ENCODE measurements at regions not wholly inside any gene's neighbourhood (a gene's known extent, or its start where the extent isn't known, plus 50 kb on each side); places are given as distances from the start of the nearest gene placed in this dataset.

DNA sequence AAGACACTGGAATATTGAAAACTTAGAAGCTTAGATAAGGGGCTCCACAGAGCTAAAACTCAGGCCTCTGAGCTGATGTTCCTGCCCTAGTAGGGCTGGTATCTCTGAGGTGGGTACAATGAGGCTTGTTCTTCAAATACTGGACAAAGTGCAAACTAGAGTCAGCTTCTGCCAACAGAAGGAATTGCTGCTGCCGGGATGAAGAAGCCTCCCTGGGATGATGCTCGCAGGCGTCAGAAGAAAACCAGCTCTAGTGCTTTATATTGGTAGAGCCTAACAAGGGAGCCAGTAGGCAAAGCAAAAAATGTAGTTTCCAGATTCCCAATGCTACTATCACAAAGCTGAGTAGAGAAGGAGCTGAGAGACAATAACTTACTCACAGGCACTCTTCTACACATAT lies 118.1 kb downstream of the FOXI3 start:
- Histone ChIP-seq H3K4me1 (ENCODE audit: insufficient read depth) (no peaks in the 10 kb centered on the region), H3K36me3 (ENCODE audit: low read depth) (no peaks in the 10 kb centered on the region), H3K4me2 (ENCODE audit: unreplicated experiment) (no peak overlapping the region), H3K9ac (no peak overlapping the region), H3K9me2 (ENCODE audit: insufficient read depth) (no peaks in the 10 kb centered on the region), H3K9me3 (ENCODE audit: low read depth) (no peaks in the 10 kb centered on the region), H4K20me1 (ENCODE audit: insufficient read depth) (no peaks in the 10 kb centered on the region), H3K27me3 (replicated peaks; ENCODE audit: insufficient read depth) (peaks cover 10% of the 10 kb centered on the region; the same call in 1 of the 2 replicates), H3K79me2 (ENCODE audit: insufficient read depth) (no peaks in the 10 kb centered on the region), H3K4me3 (no peak overlapping the region), H2AFZ (no peak overlapping the region), H3K27ac (no peak overlapping the region), H3F3A (ENCODE audit: insufficient read depth) (no peaks in the 10 kb centered on the region)
- 39 to 47% methylated on average over 3 of the region's 3 CpGs for WGBS, 2 experiments (ENCODE audit: low coverage in 1 of 2, low lambda C conversion rate in 2 of 2, missing lambda C conversion rate in 2 of 2)
- DNase-seq = no peak
- TF ChIP-seq EZH2 (IDR thresholded peaks at IDR 0.05; ENCODE audit: insufficient read depth, poor library complexity, severe bottlenecking) = no peak
- TF ChIP-seq EZH2phosphoT487 (IDR thresholded peaks at IDR 0.05; ENCODE audit: insufficient read depth, low read depth) = no peak
- in situ Hi-C loops (cut with MboI) = no loop called here

DNA sequence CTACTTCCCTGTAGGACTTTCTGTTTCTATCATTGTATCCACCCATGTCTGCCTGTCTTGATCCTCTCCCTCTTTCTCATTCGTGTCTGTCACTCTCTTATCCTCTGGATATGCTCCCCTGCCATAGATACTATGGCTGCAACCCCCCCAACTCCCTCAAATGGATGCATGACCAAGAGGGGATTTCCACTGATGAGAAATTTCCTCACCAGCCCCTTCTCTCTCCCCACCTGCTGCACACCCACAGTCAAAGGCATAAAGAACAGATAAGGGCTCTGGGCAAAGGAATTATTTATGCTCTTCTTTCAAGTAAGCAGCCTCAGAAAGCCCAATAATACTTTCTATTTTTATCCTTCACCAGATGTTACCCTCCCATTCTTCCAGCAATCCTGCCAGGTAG lies 121.3 kb downstream of the FOXI3 start:
- no peaks in the 10 kb centered on the region for H4K20me1 ChIP-seq (ENCODE audit: insufficient read depth)
- TF ChIP-seq EZH2 (IDR thresholded peaks at IDR 0.05; ENCODE audit: insufficient read depth, poor library complexity, severe bottlenecking) (no peak), EZH2phosphoT487 (IDR thresholded peaks at IDR 0.05; ENCODE audit: insufficient read depth, low read depth) (no peak)
- H3K4me1 ChIP-seq (ENCODE audit: insufficient read depth) = no peaks in the 10 kb centered on the region
- H3K9me2 ChIP-seq (ENCODE audit: insufficient read depth) = no peaks in the 10 kb centered on the region
- H3K27me3 ChIP-seq (replicated peaks; ENCODE audit: insufficient read depth) = peaks cover 10% of the 10 kb centered on the region; the same call in 1 of the 2 replicates
- in situ Hi-C loops (cut with MboI) = no loop called here
- H3F3A ChIP-seq (ENCODE audit: insufficient read depth) = no peaks in the 10 kb centered on the region
- H3K4me2 ChIP-seq (ENCODE audit: unreplicated experiment) = no peak overlapping the region
- H3K4me3 ChIP-seq = no peak overlapping the region
- DNase-seq = no peak
- no peaks in the 10 kb centered on the region for H3K36me3 ChIP-seq (ENCODE audit: low read depth)
- WGBS, 2 experiments (ENCODE audit: low coverage in 1 of 2, low lambda C conversion rate in 2 of 2, missing lambda C conversion rate in 2 of 2) = 3 to 40% methylated on average over 1 of the region's 1 CpG
- H2AFZ ChIP-seq = no peak overlapping the region
- H3K9ac ChIP-seq = no peak overlapping the region
- H3K27ac ChIP-seq = no peak overlapping the region
- H3K79me2 ChIP-seq (ENCODE audit: insufficient read depth) = no peaks in the 10 kb centered on the region
- H3K9me3 ChIP-seq (ENCODE audit: low read depth) = no peaks in the 10 kb centered on the region

DNA sequence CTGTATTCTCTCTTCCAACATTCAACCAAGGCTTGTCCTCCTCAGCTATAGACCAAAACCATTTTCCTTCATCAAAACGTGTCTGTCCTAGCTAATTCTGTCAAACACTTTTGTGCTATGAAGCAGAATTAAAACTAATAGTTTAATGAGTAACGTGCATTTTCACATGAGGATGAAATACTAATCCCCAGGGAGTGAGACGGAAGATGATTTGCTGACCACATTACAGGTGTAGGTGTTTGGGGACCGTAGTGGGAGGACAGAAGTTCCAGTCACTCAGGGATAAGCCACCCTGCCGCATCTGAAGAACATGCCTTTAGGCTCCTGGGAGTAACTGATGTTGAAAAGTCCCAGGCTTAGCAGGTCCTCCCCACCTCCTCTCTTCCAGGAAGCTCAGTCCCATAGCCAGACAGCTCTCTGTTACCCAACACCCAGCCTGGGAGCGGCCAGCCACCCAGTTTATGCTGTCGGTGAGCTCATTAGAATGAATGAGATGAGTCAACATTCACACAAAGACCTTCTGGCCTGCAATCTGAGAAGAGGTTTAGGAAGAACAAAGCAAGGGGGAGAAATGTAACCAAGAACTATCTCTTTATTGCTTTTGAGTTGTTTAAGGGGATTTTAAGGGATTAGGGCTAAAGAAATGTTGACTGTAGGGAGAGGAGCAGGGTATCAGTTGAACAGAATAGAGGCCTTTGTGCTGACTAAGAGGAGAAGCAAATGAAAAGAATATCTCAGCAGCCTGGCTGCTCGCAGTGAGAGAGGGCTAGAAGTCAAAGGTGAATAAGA lies 122.5 kb downstream of the FOXI3 start:
- Histone ChIP-seq H3K9me3 (ENCODE audit: low read depth) (no peaks in the 10 kb centered on the region), H2AFZ (no peak overlapping the region), H3K27ac (no peak overlapping the region), H3K36me3 (ENCODE audit: low read depth) (no peaks in the 10 kb centered on the region), H3F3A (ENCODE audit: insufficient read depth) (no peaks in the 10 kb centered on the region), H3K4me2 (ENCODE audit: unreplicated experiment) (no peak overlapping the region), H3K79me2 (ENCODE audit: insufficient read depth) (no peaks in the 10 kb centered on the region), H3K9me2 (ENCODE audit: insufficient read depth) (no peaks in the 10 kb centered on the region), H4K20me1 (ENCODE audit: insufficient read depth) (no peaks in the 10 kb centered on the region), H3K27me3 (replicated peaks; ENCODE audit: insufficient read depth) (peaks cover 10% of the 10 kb centered on the region; the same call in 1 of the 2 replicates), H3K4me1 (ENCODE audit: insufficient read depth) (no peaks in the 10 kb centered on the region), H3K4me3 (no peak overlapping the region), H3K9ac (no peak overlapping the region)
- 23 to 28% methylated on average over 8 of the region's 8 CpGs for WGBS, 2 experiments (ENCODE audit: low coverage in 1 of 2, low lambda C conversion rate in 2 of 2, missing lambda C conversion rate in 2 of 2)
- DNase-seq = peak; percentile 43
- no peak for TF ChIP-seq EZH2phosphoT487 (IDR thresholded peaks at IDR 0.05; ENCODE audit: insufficient read depth, low read depth)
- in situ Hi-C loops (cut with MboI) = no loop called here

DNA sequence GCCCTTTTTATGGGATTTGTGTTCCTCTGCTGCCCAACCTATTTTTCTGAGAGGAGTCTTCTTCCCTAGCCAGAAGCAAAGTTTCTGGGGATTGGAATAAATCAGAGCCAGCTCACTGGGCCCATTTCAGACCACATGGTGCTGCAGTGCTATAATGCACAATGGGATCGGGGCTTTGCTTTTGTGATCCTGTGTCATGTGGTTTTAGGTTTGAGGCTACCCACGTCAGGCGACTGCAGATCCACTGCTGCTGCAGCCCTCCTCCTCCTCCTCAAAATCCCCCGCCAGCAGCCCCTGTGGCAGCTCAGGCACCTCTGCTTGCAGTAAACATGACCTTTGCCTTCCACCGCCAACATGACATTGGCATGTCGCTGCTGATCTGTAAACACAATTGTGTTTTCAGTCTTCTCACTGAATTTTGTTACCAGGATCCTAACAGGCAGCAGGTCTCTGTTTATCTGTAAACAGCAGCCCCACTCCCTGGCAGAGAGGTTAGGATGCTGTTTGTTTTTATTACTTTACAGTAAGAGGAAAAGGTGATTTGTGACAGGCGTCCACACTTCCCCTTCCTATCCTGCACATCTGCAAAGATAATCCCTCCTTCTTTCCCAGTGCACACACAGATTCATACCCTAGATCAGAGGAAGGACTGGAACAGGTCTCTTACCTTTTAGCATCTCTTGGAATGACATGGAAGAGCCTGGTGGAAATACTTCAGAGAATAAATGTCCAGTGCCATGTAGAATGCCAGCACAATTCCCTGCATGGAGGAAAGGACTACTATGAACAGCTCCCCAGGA lies 130.8 kb downstream of the FOXI3 start:
- no peak overlapping the region for H3K9ac ChIP-seq
- H3K4me1 ChIP-seq (ENCODE audit: insufficient read depth) = no peaks in the 10 kb centered on the region
- WGBS, 2 experiments (ENCODE audit: low coverage in 1 of 2, low lambda C conversion rate in 2 of 2, missing lambda C conversion rate in 2 of 2) = 2 to 6% methylated on average over 7 of the region's 7 CpGs
- H3K9me2 ChIP-seq (ENCODE audit: insufficient read depth) = no peaks in the 10 kb centered on the region
- H2AFZ ChIP-seq = no peak overlapping the region
- H3K4me3 ChIP-seq = no peak overlapping the region
- TF ChIP-seq EZH2phosphoT487 (IDR thresholded peaks at IDR 0.05; ENCODE audit: insufficient read depth, low read depth) (no peak), EZH2 (IDR thresholded peaks at IDR 0.05; ENCODE audit: insufficient read depth, poor library complexity, severe bottlenecking) (no peak)
- H3K4me2 ChIP-seq (ENCODE audit: unreplicated experiment) = no peak overlapping the region
- in situ Hi-C loops (cut with MboI) = no loop called here
- no peaks in the 10 kb centered on the region for H4K20me1 ChIP-seq (ENCODE audit: insufficient read depth)
- no peaks in the 10 kb centered on the region for H3F3A ChIP-seq (ENCODE audit: insufficient read depth)
- H3K9me3 ChIP-seq (ENCODE audit: low read depth) = no peaks in the 10 kb centered on the region
- no peaks in the 10 kb centered on the region for H3K36me3 ChIP-seq (ENCODE audit: low read depth)
- H3K27me3 ChIP-seq (replicated peaks; ENCODE audit: insufficient read depth) = no peaks in the 10 kb centered on the region; the same call in 1 of the 2 replicates
- H3K79me2 ChIP-seq (ENCODE audit: insufficient read depth) = no peaks in the 10 kb centered on the region
- no peak overlapping the region for H3K27ac ChIP-seq
- DNase-seq = no peak
